ENCODE measurements at regions not wholly inside any gene's neighbourhood (a gene's known extent, or its start where the extent isn't known, plus 50 kb on each side); places are given as distances from the start of the nearest gene placed in this dataset.

DNA sequence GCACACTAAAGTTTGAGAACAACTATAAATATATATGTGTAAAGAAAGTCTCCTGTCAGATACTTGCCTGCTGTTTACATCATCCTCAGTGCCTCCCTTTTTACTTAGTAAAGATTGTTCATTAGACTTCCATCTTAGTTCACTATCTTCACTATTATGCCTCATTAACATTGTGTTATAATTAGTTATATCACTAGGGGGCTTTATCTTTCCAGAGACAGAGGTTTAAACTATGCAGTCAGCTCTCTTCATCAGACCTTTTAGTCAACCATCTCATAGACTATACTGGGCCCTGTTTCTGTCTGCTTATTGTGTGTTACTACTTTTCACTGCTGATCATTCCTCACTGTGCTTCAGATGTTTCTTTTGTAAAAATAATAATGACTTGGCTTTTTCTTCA, 630.8 kb upstream of the KIF2B start:
- DNase-seq = no peak
- H3K4me1 Mint-ChIP-seq = no peaks in the 10 kb centered on the region
- no peak overlapping the region for H3K27ac Mint-ChIP-seq
- H3K9me3 Mint-ChIP-seq = peaks cover 0 to 3% of the 10 kb centered on the region in 2 donors
- ATAC-seq (replicated peaks) = peak in 1 of 2 donors; percentile 38
- no peaks in the 10 kb centered on the region for H3K36me3 Mint-ChIP-seq
- no peak overlapping the region for H3K4me3 Mint-ChIP-seq
- no peaks in the 10 kb centered on the region for H3K27me3 Mint-ChIP-seq

DNA sequence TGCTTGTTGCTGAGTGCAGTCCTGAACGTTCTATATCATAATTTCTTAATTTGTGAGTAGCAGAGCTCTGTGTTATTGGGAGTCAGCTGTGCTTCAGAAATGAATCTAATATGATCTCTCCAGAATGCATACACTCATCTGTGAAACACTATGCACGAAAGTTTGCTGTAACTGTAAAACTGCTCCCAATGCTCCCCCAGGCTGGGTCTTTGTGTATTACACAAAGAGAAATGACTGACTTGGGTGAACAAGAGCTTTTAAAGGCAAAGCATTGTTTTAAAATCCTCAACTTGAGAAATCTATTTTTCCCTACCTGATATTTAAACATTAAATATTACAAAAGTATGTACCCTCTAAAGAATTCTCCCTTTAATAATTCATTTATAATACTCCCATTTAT, 636.7 kb upstream of the KIF2B start:
- Mint-ChIP-seq H3K27me3 (no peaks in the 10 kb centered on the region), H3K4me1 (no peaks in the 10 kb centered on the region), H3K36me3 (no peaks in the 10 kb centered on the region), H3K4me3 (no peak overlapping the region), H3K27ac (no peak overlapping the region), H3K9me3 (peaks cover 4% of the 10 kb centered on the region in 2 donors)
- ATAC-seq (replicated peaks) (no peak), DNase-seq (no peak)

- H3K9me3 Mint-ChIP-seq = peaks cover 0 to 13% of the 10 kb centered on the region in 2 donors
- ATAC-seq (replicated peaks) = no peak
- H3K4me1 Mint-ChIP-seq = no peaks in the 10 kb centered on the region
- no peak for DNase-seq
- H3K27ac Mint-ChIP-seq = no peak overlapping the region
- H3K27me3 Mint-ChIP-seq = no peaks in the 10 kb centered on the region
- H3K36me3 Mint-ChIP-seq = no peaks in the 10 kb centered on the region
- no peak overlapping the region for H3K4me3 Mint-ChIP-seq
These were observed 646.1 kb upstream of the KIF2B start for GRCh38 chr17:53176629-53177028.

DNA sequence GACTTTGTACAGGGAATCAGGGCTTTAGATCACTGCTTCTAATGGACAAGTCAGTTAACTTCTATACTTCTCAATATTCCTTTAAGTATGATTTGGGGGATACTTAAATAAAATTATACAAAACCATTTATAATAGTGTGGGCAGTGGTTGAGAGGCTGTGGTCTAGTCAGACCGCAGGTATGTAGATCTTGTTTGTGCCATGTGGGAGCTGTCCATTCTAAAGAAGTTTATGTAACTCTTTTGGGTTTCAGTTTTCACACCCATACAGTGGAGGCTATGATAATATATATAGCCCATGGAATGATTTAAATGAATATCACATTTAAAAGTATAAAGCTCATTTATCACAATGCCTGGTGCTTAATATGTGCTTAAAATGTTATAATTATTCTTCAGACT, 654.3 kb upstream of the KIF2B start:
- ATAC-seq (replicated peaks) (no peak), DNase-seq (no peak)
- Mint-ChIP-seq H3K9me3 (peaks cover 0 to 2% of the 10 kb centered on the region in 2 donors), H3K36me3 (no peaks in the 10 kb centered on the region), H3K27ac (no peak overlapping the region), H3K4me3 (no peak overlapping the region), H3K4me1 (no peaks in the 10 kb centered on the region), H3K27me3 (no peaks in the 10 kb centered on the region)

DNA sequence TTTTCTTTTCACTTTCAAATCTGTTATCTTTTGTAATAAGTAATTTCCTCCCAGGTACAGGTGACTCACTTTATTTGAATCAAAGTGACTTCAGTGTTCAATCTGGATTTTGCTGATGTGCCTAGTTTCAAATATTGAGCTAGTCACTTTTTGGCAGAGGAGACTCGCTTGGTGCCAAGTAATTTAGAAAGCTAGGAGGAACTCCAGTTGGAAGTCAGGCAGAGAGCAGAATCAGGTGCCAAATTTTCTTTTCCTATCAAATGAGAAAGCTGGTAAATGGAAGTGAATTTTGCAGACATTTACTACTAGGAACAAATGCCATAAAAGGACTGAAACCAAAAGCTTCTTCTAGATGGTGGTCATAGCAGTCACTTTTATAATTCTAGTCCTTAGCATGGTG, 656.0 kb upstream of the KIF2B start:
- Mint-ChIP-seq H3K27ac (no peak overlapping the region), H3K9me3 (peaks cover 0 to 2% of the 10 kb centered on the region in 2 donors), H3K36me3 (no peaks in the 10 kb centered on the region), H3K4me3 (no peak overlapping the region), H3K4me1 (no peaks in the 10 kb centered on the region), H3K27me3 (no peaks in the 10 kb centered on the region)
- ATAC-seq (replicated peaks) (no peak), DNase-seq (no peak)

DNA sequence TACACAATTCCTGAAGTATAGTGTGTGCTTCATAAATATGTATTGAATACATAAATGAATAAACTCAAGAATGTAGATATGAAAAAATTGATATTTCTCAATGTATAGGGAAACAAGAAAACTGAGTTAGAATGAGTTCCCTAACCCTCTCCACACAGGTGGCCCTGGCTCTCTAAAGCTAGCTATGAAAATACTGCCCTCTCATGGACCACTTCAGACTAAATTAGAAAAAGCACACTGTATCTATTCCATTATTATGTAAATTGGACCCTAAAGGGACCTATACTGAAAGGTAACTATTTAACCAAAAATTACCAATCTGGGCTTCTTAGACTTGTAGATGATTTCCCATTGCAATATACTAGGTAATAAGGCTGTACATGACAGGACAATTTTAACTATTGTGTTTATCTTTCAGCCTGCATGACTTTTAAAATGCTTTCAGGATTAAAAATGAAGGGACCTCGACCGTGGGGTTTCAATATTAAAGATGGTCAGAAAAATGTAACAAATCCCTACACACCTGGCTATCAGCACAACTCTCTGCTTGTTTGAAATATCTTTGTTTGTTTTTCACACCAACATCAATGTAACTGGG, 672.5 kb upstream of the KIF2B start:
- ATAC-seq (replicated peaks) (no peak), DNase-seq (no peak)
- Mint-ChIP-seq H3K4me3 (no peak overlapping the region), H3K4me1 (no peaks in the 10 kb centered on the region), H3K9me3 (peaks cover 0 to 2% of the 10 kb centered on the region in 2 donors), H3K36me3 (no peaks in the 10 kb centered on the region), H3K27ac (no peak overlapping the region), H3K27me3 (no peaks in the 10 kb centered on the region)

DNA sequence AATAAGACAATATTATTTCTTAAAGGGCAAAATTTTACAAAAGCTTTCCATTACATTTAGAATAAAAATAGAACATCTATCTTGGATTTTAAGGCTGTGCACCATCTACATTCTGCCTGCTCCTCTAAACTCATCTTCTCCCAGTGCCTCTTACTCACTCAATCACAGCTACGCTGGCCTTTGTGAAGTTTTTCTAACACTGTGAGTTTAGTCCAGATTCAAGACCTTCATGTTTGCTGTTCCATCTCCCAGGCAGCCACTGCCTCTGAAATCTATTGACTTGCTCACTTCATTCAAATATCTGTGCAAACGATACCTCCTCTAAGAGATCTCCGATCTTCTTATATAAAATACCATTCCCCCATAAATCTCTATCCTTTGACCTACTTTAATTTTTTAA, 673.4 kb upstream of the KIF2B start:
- no peak overlapping the region for H3K27ac Mint-ChIP-seq
- H3K4me3 Mint-ChIP-seq = no peak overlapping the region
- peaks cover 0 to 2% of the 10 kb centered on the region in 2 donors for H3K9me3 Mint-ChIP-seq
- H3K4me1 Mint-ChIP-seq = no peaks in the 10 kb centered on the region
- no peak for DNase-seq
- no peak for ATAC-seq (replicated peaks)
- no peaks in the 10 kb centered on the region for H3K27me3 Mint-ChIP-seq
- no peaks in the 10 kb centered on the region for H3K36me3 Mint-ChIP-seq

GRCh38 chr17:53148058-53148457, 674.7 kb upstream of the KIF2B start:
- no peak for DNase-seq

GRCh38 chr17:53142890-53143289, 679.8 kb upstream of the KIF2B start:
- no peaks in the 10 kb centered on the region for H3K36me3 Mint-ChIP-seq
- ATAC-seq (replicated peaks) = no peak
- H3K4me3 Mint-ChIP-seq = no peak overlapping the region
- H3K27me3 Mint-ChIP-seq = no peaks in the 10 kb centered on the region
- DNase-seq = no peak
- no peak overlapping the region for H3K27ac Mint-ChIP-seq
- H3K9me3 Mint-ChIP-seq = no peaks in the 10 kb centered on the region
- H3K4me1 Mint-ChIP-seq = no peaks in the 10 kb centered on the region

More at GRCh38 chr17:53148058-53148457, 674.7 kb upstream of the KIF2B start:
- no peak overlapping the region for H3K27ac Mint-ChIP-seq
- no peaks in the 10 kb centered on the region for H3K27me3 Mint-ChIP-seq
- peaks cover 0 to 2% of the 10 kb centered on the region in 2 donors for H3K9me3 Mint-ChIP-seq
- no peaks in the 10 kb centered on the region for H3K4me1 Mint-ChIP-seq
- H3K4me3 Mint-ChIP-seq = no peak overlapping the region
- no peaks in the 10 kb centered on the region for H3K36me3 Mint-ChIP-seq
- ATAC-seq (replicated peaks) = no peak

GRCh38 chr17:53141731-53142130, 681.0 kb upstream of the KIF2B start:
- no peak for ATAC-seq (replicated peaks)
- H3K9me3 Mint-ChIP-seq = no peaks in the 10 kb centered on the region
- no peak overlapping the region for H3K27ac Mint-ChIP-seq
- H3K4me3 Mint-ChIP-seq = no peak overlapping the region
- no peak for DNase-seq
- H3K36me3 Mint-ChIP-seq = no peaks in the 10 kb centered on the region
- no peaks in the 10 kb centered on the region for H3K27me3 Mint-ChIP-seq
- H3K4me1 Mint-ChIP-seq = no peaks in the 10 kb centered on the region

DNA sequence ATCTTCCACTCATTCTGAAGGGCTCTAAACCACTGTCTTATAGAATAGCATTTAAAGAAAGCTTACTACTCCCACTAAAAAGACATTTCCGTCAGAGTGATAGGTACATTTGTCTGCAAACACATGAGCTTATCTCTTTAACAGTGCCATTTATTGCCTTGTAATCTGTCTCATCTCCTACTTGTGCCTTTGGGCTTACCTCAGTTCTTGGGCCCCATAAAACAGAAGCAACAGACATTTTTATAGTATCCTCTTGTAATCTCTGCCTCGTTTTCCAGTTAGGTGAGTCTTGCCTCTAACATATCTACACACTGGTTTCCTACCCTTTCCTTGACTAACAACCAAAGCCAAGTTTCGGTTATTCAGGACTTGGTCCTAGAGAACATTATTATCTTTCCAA, 681.4 kb upstream of the KIF2B start:
- H3K4me1 Mint-ChIP-seq = no peaks in the 10 kb centered on the region
- no peak overlapping the region for H3K4me3 Mint-ChIP-seq
- DNase-seq = no peak
- no peaks in the 10 kb centered on the region for H3K27me3 Mint-ChIP-seq
- no peaks in the 10 kb centered on the region for H3K9me3 Mint-ChIP-seq
- H3K27ac Mint-ChIP-seq = no peak overlapping the region
- ATAC-seq (replicated peaks) = no peak
- no peaks in the 10 kb centered on the region for H3K36me3 Mint-ChIP-seq

- Mint-ChIP-seq H3K9me3 (no peaks in the 10 kb centered on the region), H3K27me3 (no peaks in the 10 kb centered on the region)
These were observed 684.9 kb upstream of the KIF2B start for GRCh38 chr17:53137869-53138268.

DNA sequence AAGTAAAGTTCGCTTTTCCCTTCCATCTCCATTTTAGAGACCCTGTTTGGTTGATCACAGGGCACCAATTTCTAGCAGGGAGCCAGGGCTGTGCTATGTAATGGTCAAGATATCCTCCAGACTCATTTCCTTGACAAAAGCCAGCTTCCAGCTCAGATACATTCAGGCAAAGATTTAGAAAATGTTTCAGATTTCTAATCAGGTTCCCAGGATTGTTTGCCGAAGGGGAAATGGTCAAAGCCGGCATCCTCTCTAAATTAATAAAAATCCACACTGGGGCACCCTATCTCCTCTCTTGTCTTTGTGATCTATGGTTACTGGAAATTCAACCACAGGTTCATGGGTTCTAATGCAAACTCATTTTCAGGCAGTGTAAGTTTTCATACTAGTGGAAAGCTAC, 686.8 kb upstream of the KIF2B start:
- no peaks in the 10 kb centered on the region for H3K27me3 Mint-ChIP-seq
- DNase-seq = no peak
- no peaks in the 10 kb centered on the region for H3K36me3 Mint-ChIP-seq
- ATAC-seq (replicated peaks) = no peak
- H3K4me1 Mint-ChIP-seq = no peaks in the 10 kb centered on the region
- no peaks in the 10 kb centered on the region for H3K9me3 Mint-ChIP-seq
- no peak overlapping the region for H3K4me3 Mint-ChIP-seq
- no peak overlapping the region for H3K27ac Mint-ChIP-seq

More at GRCh38 chr17:53137869-53138268, 684.9 kb upstream of the KIF2B start:
- Mint-ChIP-seq H3K36me3 (no peaks in the 10 kb centered on the region), H3K27ac (no peak overlapping the region), H3K4me3 (no peak overlapping the region), H3K4me1 (no peaks in the 10 kb centered on the region)
- DNase-seq (no peak), ATAC-seq (replicated peaks) (no peak)

GRCh38 chr17:53134548-53134947, 688.2 kb upstream of the KIF2B start:
- Mint-ChIP-seq H3K4me1 (no peaks in the 10 kb centered on the region), H3K27me3 (no peaks in the 10 kb centered on the region), H3K27ac (no peak overlapping the region), H3K9me3 (no peaks in the 10 kb centered on the region), H3K36me3 (no peaks in the 10 kb centered on the region), H3K4me3 (no peak overlapping the region)
- DNase-seq (no peak), ATAC-seq (replicated peaks) (no peak)

- no peak for DNase-seq
- H3K27me3 Mint-ChIP-seq = no peaks in the 10 kb centered on the region
- H3K4me1 Mint-ChIP-seq = no peaks in the 10 kb centered on the region
- H3K27ac Mint-ChIP-seq = no peak overlapping the region
- no peaks in the 10 kb centered on the region for H3K36me3 Mint-ChIP-seq
- H3K9me3 Mint-ChIP-seq = peaks cover 0 to 3% of the 10 kb centered on the region in 2 donors
- ATAC-seq (replicated peaks) = no peak
- no peak overlapping the region for H3K4me3 Mint-ChIP-seq
These were observed 688.9 kb upstream of the KIF2B start for GRCh38 chr17:53133876-53134275.

- DNase-seq = no peak
- no peaks in the 10 kb centered on the region for H3K36me3 Mint-ChIP-seq
- no peak overlapping the region for H3K4me3 Mint-ChIP-seq
- H3K27ac Mint-ChIP-seq = no peak overlapping the region
- peaks cover 0 to 3% of the 10 kb centered on the region in 2 donors for H3K9me3 Mint-ChIP-seq
- no peaks in the 10 kb centered on the region for H3K27me3 Mint-ChIP-seq
- no peak for ATAC-seq (replicated peaks)
- no peaks in the 10 kb centered on the region for H3K4me1 Mint-ChIP-seq
These were observed 692.9 kb upstream of the KIF2B start for GRCh38 chr17:53129863-53130262.
